IPS-NIHi11 (cell line): ENCODE measurements at regions not wholly inside any gene's neighbourhood (a gene's known extent, or its start where the extent isn't known, plus 50 kb on each side); places are given as distances from the start of the nearest gene placed in this dataset.

Experiments
- DNase-seq: peaks from one replicate; pipeline ENCODE4 v3.0.0; 2012; ENCODE audit warnings: mixed read lengths, low spot score

GRCh38 chr3:162421721-162422120, 925.1 kb downstream of the OTOL1 start:
- DNase-seq, result no peak

DNA sequence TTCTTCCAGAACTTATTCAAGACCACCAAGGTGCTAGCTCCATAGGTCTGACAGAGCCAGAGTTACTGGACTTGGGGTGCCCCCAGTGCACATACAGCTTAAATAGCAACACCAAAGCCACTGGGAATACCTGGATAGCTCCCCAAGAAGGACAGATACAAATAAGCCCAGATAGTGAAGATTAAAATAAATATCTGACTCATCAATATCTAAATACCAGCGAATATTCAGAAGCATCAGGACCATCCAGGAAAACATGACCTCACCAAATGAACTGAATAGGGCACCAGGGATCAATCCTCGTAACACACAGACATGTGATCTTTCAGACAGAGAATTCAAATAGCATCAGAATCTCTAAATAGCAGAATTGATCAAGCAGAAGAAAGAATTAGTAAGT, 931.6 kb downstream of the OTOL1 start:
- no peak for DNase-seq

DNA sequence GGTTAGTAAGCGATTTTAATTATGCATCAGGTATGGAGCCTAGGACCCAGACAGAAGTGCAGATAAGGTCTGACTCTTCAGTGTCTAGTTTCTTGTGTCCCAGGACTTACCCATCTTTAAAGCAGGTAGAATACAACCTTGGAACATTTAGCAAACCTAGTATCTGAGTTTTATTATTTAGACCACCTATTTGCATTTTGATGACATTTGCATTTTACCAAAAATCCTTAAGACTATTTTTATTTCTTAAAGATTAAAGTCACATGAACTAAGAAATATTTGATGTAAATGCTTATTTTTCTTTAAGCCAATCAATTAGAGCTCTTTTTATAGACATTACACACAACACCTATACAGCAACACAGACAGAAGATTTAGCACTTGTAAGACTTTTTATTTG, 939.1 kb downstream of the OTOL1 start:
- DNase-seq, result no peak

DNA sequence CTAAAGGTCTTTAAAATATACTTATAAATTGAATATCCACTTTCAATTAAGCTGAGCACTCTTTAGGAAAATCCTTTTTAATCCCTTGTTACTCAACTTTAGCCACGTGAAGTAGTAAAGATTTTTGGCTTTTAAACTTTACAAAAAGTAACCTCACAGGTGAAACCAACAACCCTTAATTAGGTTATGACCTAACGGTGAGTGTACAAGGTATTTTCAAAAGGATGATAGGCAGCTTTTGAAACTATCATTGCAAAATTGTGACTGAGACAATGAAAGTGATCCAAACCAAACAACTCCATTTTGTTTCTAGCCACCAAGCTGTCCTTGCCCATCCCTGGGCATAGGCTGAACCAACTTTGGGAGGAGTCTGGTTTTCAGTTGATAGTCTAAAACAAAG, 940.2 kb downstream of the OTOL1 start:
- DNase-seq, result no peak

GRCh38 chr3:162437480-162437879, 940.9 kb downstream of the OTOL1 start:
- DNase-seq, result no peak

DNA sequence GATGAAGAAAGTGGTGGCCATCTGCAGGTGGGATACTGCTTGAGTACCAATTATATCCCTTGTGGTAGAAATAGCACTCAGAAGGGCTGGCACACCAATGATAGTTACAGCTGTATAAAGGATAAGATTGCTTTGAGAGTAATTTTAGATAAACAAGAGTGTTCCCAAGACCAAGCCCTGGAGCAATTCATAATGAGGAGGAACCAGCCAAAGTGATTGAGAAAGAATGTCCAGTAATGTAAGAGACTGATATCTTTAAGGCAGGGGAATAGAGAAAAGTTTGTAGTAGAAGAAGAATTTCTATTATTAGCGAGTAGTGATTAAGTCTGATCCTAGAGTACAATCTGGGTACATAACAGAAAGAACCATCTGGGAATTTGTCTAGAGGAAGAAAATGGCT, 945.1 kb downstream of the OTOL1 start:
- DNase-seq, result no peak

- no peak for DNase-seq
Observed at GRCh38 chr3:162443376-162443775, 946.8 kb downstream of the OTOL1 start.

DNA sequence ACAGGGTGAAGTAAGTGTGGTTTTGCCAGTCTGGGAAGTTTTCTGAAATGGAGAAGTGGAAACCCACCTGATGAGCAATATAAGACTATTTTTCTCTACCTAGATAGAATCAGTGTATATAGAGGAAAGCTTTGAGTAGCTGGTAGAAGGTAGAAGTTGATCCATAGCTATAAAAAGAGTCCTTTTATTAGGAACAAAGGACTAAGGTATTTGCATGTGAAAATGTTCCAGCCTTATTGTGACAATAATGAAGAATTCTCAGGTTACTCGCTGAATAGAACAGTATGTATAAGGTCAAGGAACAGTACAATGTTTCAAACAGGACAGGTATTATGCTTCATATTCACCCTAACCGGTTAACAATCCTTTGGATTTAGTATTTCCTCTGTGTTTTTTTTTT, 972.2 kb downstream of the OTOL1 start:
- DNase-seq, result no peak

DNA sequence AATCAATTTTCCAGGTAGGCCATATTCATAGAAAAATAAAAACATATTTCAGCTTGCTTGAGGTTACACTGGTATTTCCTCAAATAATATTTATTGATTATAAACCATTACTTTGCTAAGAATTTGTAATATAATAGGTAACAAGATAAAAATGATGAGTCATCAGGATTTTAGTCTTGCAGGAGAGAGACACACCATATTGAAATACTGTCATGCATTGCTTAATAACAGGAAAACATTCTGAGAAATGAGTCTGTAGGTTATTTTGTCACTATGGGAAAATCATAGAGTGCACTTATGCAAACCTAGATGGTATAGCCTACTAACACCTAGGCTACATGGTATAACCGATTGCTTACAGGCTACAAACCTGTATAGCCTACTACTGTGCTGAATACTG, 990.5 kb downstream of the OTOL1 start:
- DNase-seq, result no peak

- no peak for DNase-seq
Observed at GRCh38 chr3:162489853-162490252, 993.2 kb downstream of the OTOL1 start.

DNA sequence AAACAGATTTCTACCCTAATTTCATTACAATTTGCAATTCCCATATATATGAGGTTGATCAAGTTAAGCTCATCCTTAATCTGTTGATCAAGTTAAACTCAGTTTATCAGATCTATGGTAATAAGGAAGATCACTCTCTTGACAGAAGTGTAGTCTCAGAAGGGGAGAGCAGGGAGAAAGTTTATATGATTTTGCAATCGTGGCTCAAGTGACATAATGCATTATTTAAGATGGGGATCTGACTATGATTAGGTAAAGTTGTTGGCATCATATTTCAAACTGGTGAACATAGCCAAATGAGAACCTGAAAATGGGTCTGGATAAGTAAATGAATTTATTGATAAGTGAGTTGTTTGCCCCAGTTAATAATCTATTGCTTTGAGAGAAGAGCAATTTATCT, 995.3 kb downstream of the OTOL1 start:
- DNase-seq, result no peak

- DNase-seq, result no peak
Observed at GRCh38 chr3:162492446-162493081, 996.0 kb downstream of the OTOL1 start.

DNA sequence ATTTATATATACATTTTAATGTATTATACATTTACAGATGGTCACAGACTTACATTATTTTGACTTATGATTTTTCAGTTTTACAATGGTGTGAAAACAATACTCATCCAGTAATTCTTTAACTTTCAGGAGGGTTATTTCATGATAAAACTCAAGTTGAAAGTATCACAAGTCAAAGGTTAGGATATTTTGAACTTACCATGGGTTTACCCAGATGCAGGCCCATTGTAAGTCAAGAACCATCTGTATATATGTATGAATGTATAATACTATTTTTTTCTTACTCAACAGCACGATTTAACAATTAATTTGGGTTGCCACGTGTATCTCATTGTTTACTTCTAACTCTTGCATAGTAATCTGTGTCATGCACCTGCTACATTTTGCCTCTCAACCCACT, 1002.0 kb downstream of the OTOL1 start:
- no peak for DNase-seq

DNA sequence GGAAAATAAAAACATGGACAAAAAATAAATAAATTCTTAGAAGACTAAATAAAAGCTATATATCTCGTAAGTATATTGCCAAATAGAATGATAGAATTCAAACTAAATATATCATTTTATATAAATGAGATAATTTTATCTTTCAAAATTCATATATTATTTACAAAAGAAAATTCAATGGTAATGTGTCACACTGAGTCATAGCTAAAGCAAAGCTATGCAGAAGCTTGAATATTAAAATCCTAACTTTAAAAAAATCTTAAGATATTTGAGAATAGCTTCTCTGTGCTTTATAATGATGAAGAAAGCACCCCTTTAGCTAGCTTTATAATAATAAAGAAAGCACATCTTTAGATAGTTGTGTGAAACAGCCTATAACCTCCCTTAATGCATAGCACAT, 1010.8 kb downstream of the OTOL1 start:
- DNase-seq, result no peak

GRCh38 chr3:162512488-162512887, 1015.9 kb downstream of the OTOL1 start:
- DNase-seq, result no peak

- DNase-seq, result no peak
Observed at GRCh38 chr3:162517110-162517509, 1020.5 kb downstream of the OTOL1 start.

DNA sequence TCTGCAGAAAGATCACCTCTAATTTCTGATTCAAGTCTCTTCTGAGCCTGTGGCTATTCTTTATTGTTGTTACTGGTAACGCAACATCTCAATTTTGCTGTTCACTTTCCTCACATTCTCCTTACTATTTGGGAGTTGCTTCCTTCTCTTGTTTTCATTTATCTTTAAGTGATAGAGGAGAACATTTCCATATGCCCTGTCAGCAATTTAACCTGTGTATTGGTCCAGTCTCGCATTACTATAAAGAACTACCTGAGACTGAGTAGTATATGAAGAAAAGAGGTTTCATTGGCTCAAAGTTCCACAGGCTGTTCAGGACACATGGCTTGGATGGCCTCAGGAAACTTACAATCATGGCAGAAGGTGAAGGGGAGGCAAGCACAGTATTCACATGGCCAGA, 1025.1 kb downstream of the OTOL1 start:
- DNase-seq, result no peak

GRCh38 chr3:162525066-162525742, 1028.6 kb downstream of the OTOL1 start:
- DNase-seq, result no peak

DNA sequence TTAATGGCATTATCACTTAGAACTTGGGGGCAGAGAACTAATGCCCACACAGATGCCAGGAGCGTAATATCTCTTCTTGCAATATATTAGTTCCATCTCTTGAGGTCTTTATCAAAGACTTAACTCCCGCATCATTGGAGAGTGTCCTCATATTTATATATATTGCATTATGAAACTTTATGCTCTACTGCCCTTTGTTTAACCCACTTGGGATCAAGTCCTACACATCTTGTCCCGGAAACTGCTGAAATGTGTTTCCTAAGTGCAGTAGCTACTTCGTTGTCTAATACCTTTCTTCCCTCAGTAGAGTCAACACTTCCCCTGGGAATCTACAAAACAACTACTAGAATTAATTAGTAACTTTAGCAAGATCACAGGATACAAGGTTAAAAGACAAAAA, 1029.2 kb downstream of the OTOL1 start:
- DNase-seq, result no peak

GRCh38 chr3:162534431-162534830, 1037.8 kb downstream of the OTOL1 start:
- DNase-seq, result no peak

GRCh38 chr3:162538491-162538890, 1041.9 kb downstream of the OTOL1 start:
- DNase-seq, result no peak

DNA sequence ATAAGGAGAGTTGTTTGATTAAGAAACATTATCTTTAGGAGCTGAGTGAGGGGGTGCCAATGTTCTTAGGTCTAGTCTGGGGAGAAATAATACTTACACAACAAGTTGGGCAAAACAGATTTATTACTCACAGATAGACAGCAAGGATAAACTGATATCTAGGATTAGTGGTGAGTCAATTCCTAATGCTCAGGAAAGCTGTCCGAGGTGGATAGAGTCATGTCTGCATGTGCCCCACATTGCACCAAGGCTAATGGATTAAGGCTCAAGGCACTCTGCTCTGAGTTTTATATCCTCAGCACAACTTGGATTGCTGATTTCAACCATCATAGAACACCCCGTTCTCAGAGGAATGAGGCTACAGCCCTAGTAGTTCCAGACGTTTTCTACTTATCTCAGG, 1042.3 kb downstream of the OTOL1 start:
- no peak for DNase-seq

GRCh38 chr3:162540421-162540820, 1043.8 kb downstream of the OTOL1 start:
- DNase-seq, result no peak

DNA sequence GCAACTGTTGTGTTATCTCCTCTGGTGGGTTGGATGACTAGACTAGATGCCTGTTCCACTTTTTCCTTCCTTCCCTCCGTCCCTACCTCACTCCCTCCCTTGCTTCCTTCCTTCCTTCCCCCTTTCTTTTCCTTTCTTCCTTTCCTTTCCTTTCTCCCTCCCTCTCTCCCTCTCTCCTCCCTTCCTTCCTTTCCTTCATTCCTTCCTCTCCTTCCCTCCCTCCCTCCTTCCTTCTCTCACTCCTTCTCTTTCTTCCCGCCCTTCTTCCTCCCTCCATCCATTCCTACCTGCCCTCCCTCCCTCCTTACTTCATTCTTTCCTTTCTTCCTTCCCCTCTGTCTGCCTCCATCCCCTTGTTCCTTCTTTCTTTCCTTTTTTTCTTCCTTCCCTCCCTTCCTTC, 1045.3 kb downstream of the OTOL1 start:
- no peak for DNase-seq
